K562 (cell line): ENCODE measurements at regions not wholly inside any gene's neighbourhood (a gene's known extent, or its start where the extent isn't known, plus 50 kb on each side); places are given as distances from the start of the nearest gene placed in this dataset.

Experiments used
- ATAC-seq: fragments of 200-7000 bp; cut with Tn5 transposase; 3 replicates; pipeline ENCODE4 v1.9.1; 2020; ENCODE audit warnings: moderate library complexity
- BruUV-seq: library from RNA; stranded (reverse); fragments of 400-500 nt; replicated peaks from 2 replicates; lab custom pipeline; 2021; lab: Mats Ljungman, UMichigan
- CTCF ChIA-PET: fragments of 300-600 bp; formaldehyde crosslinking; extraction: SDS; loops from one replicate; lab custom pipeline; 2021; ENCODE audit warnings: low intra/inter-chr PET ratio; lab: Yijun Ruan, JAX
- POLR2A ChIA-PET: fragments of 300-600, 350-650 bp; sonication (Branson Sonifier 250); formaldehyde crosslinking; extraction: SDS; loops from one replicate; lab custom pipeline; 2021; ENCODE audit warnings: antibody characterized with exemption, inconsistent platforms; lab: Yijun Ruan, JAX
- DNase-seq, 4 experiments: peaks; one replicate each; pipeline versions ENCODE4 v3.0.0 to v3.0.0-alpha.2; 2011 to 2018; ENCODE audit warnings: low spot score in 3 of 4, mixed read lengths in 3 of 4; ENCODE audit errors: extremely low read depth in 1 of 4
- FAIRE-seq: peaks from 2 replicates; lab custom pipeline; 2011; peaks lifted over from hg19 to GRCh38; lab: Jason Lieb, UNC
- H2AFZ ChIP-seq: 2 replicates; pipeline ENCODE4 v1.6.0; 2011; ENCODE audit warnings: low read depth, low read length, control low read depth, inconsistent platforms
- H3K27ac ChIP-seq: fragments of 200-600 bp; 3 replicates; pipeline ENCODE4 v1.8.0; 2011; ENCODE audit warnings: low read depth, mild to moderate bottlenecking, control low read depth, inconsistent platforms, low read length, moderate library complexity, mixed read lengths; ENCODE audit errors: extremely low read depth
- H3K27me3 ChIP-seq, 2 experiments: fragments of 300-600 bp in 1 of 2; 2 replicates in 1 of 2; 3 replicates in 1 of 2; pipeline versions ENCODE4 v1.6.0 to v1.8.0; 2011; ENCODE audit warnings: inconsistent platforms in 2 of 2, low read length in 2 of 2, mild to moderate bottlenecking in 1 of 2, mixed read lengths in 1 of 2, moderate library complexity in 1 of 2; ENCODE audit not compliant: control insufficient read depth in 2 of 2, insufficient read depth in 2 of 2
- H3K36me3 ChIP-seq: fragments of 300-600 bp; 3 replicates; pipeline ENCODE4 v1.8.0; 2011; ENCODE audit warnings: mild to moderate bottlenecking, low read length, inconsistent platforms; ENCODE audit not compliant: control insufficient read depth, insufficient read depth
- H3K4me1 ChIP-seq, 2 experiments: fragments of 200-600 bp in 1 of 2; replicated peaks in 1 of 2; 2 replicates in 1 of 2; 3 replicates in 1 of 2; pipeline versions ENCODE4 v1.5.1 to v1.8.0; 2011; ENCODE audit warnings: inconsistent platforms in 2 of 2, low read length in 2 of 2, mild to moderate bottlenecking in 1 of 2, mixed read lengths in 1 of 2, moderate library complexity in 1 of 2; ENCODE audit not compliant: control insufficient read depth in 2 of 2, insufficient read depth in 2 of 2
- H3K4me2 ChIP-seq: 2 replicates; pipeline ENCODE4 v1.6.1; 2011; ENCODE audit warnings: low read length, control low read depth, inconsistent platforms, mixed read lengths; ENCODE audit not compliant: insufficient read depth
- H3K4me3 ChIP-seq: fragments of 200-600 bp; sonication (generic), shearing (Covaris generic); 2 replicates; pipeline ENCODE4 v1.5.1; 2016; ENCODE audit warnings: control low read depth, inconsistent platforms
- H3K79me2 ChIP-seq: fragments of 200-600 bp; 3 replicates; pipeline ENCODE4 v1.8.0; 2011; ENCODE audit warnings: low read length, inconsistent platforms; ENCODE audit not compliant: control insufficient read depth, insufficient read depth
- H3K9ac ChIP-seq, 2 experiments: 2 replicates each; pipeline versions ENCODE4 v1.6.0 to v1.6.1; 2011; ENCODE audit warnings: low read depth in 2 of 2, low read length in 2 of 2, control low read depth in 1 of 2, inconsistent platforms in 1 of 2, mild to moderate bottlenecking in 1 of 2, mixed read lengths in 1 of 2; ENCODE audit not compliant: insufficient read depth in 1 of 2
- H3K9me1 ChIP-seq: one replicate; pipeline ENCODE4 v1.6.0; 2011; ENCODE audit warnings: inconsistent platforms, mild to moderate bottlenecking, low read length, moderate library complexity; ENCODE audit not compliant: control insufficient read depth, insufficient read depth
- H3K9me3 ChIP-seq: replicated peaks from 2 replicates; pipeline ENCODE4 v1.5.1; 2011; ENCODE audit warnings: low read depth, low read length, inconsistent platforms; ENCODE audit not compliant: control insufficient read depth, insufficient read depth
- H4K20me1 ChIP-seq: replicated peaks from 2 replicates; pipeline ENCODE4 v1.6.1; 2011; ENCODE audit warnings: low read length, inconsistent platforms, mixed read lengths; ENCODE audit not compliant: control insufficient read depth, insufficient read depth
- ATF1 ChIP-seq, 2 experiments: fragments of 450-650 bp in 1 of 2; IDR thresholded peaks; 2 replicates each; pipeline ENCODE4 v1.6.1; 2016; ENCODE audit warnings: missing compliant biosample characterization in 1 of 2, missing genetic modification characterization in 1 of 2
- DDX20 ChIP-seq: fragments of 450-650 bp; IDR thresholded peaks from 2 replicates; pipeline ENCODE4 v1.6.1; 2016; ENCODE audit warnings: missing genetic modification characterization, low read depth, mild to moderate bottlenecking, missing compliant biosample characterization, moderate library complexity
- FIP1L1 ChIP-seq: fragments of 200-400 bp; formaldehyde crosslinking; IDR thresholded peaks from 2 replicates; pipeline ENCODE4 v1.6.1; 2018; ENCODE audit warnings: mild to moderate bottlenecking, low read depth, low read length; ENCODE audit not compliant: poor library complexity, severe bottlenecking
- FOXK2 ChIP-seq, 2 experiments: fragments of 450-650 bp; IDR thresholded peaks in 1 of 2; conservative IDR thresholded peaks in 1 of 2; 2 replicates each; pipeline ENCODE4 v1.6.1; 2016; ENCODE audit warnings: low read depth in 2 of 2, mild to moderate bottlenecking in 1 of 2
- IFI16 ChIP-seq: fragments of 250-450 bp; sonication (Bioruptor Pico); IDR thresholded peaks from 2 replicates; pipeline ENCODE4 v2.1.2; 2022; ENCODE audit warnings: mild to moderate bottlenecking, inconsistent platforms
- JUN ChIP-seq, 2 experiments: sonication (generic) in 1 of 2; formaldehyde crosslinking in 1 of 2; IDR thresholded peaks; 2 replicates each; pipeline versions ENCODE4 v1.6.1 to v1.8.0; 2012 to 2022; ENCODE audit warnings: borderline replicate concordance in 2 of 2, mild to moderate bottlenecking in 2 of 2, improper control_type of control experiment in 1 of 2, low read depth in 1 of 2, low read length in 1 of 2, missing genetic modification reagents in 1 of 2
- MECOM ChIP-seq: fragments of 250-450 bp; sonication (Bioruptor Pico); IDR thresholded peaks from 2 replicates; pipeline ENCODE4 v1.8.0; 2022; ENCODE audit warnings: inconsistent platforms
- NCOR1 ChIP-seq: fragments of 450-650 bp; IDR thresholded peaks from 2 replicates; pipeline ENCODE4 v1.6.1; 2016; ENCODE audit warnings: mild to moderate bottlenecking, moderate library complexity
- NELFE ChIP-seq: IDR thresholded peaks from 2 replicates; pipeline ENCODE4 v1.6.1; 2011; ENCODE audit warnings: mild to moderate bottlenecking; ENCODE audit not compliant: insufficient read depth, insufficient read length
- NR0B1 ChIP-seq: fragments of 450-650 bp; IDR thresholded peaks from one replicate; pipeline ENCODE4 v1.6.1; 2018; ENCODE audit warnings: mild to moderate bottlenecking, moderate library complexity; ENCODE audit not compliant: partially characterized antibody
- PHF8 ChIP-seq: fragments of 200-600 bp; sonication (generic); IDR thresholded peaks from 2 replicates; pipeline ENCODE4 v1.6.1; 2012; ENCODE audit warnings: mixed run types, mild to moderate bottlenecking, inconsistent platforms, low read length, moderate library complexity, borderline replicate concordance
- SETDB1 ChIP-seq: IDR thresholded peaks from one replicate; pipeline ENCODE4 v1.6.1; 2012; ENCODE audit warnings: low read length, control low read depth, inconsistent platforms
- STAT5B ChIP-seq: fragments of 250-450 bp; sonication (Bioruptor Pico); IDR thresholded peaks from 2 replicates; pipeline ENCODE4 v1.8.0; 2021; ENCODE audit warnings: mild to moderate bottlenecking, inconsistent platforms
- ZNF354B ChIP-seq: fragments of 250-450 bp; sonication (Bioruptor Pico); IDR thresholded peaks from 2 replicates; pipeline ENCODE4 v1.4.0; 2020
- ZNF512 ChIP-seq: IDR thresholded peaks from 2 replicates; pipeline ENCODE4 v1.6.1; 2016; ENCODE audit warnings: missing genetic modification characterization, missing compliant biosample characterization
- ZNF57 ChIP-seq: fragments of 450-650 bp; formaldehyde crosslinking; IDR thresholded peaks from 2 replicates; pipeline ENCODE4 v1.4.0; 2020; ENCODE audit warnings: mild to moderate bottlenecking, moderate library complexity
- WGBS: fragments of 100-300 bp; shearing (Covaris generic); methylation state at CpG from one replicate; pipeline ENCODE4 v1.1.6; 2016; ENCODE audit warnings: low coverage, mixed read lengths; ENCODE audit not compliant: insufficient coverage; ENCODE audit errors: missing lambda C conversion rate; 5-methylcytosine and 5-hydroxymethylcytosine counted together
- in situ Hi-C: fragments of 300-500 bp; cut with MboI; formaldehyde crosslinking; loops from 4 replicates; pipeline ENCODE4 v1.15.0; 2018; ENCODE audit warnings: inconsistent platforms, mixed read lengths
- intact Hi-C: fragments of 100-400 bp; cut with micrococcal nuclease; formaldehyde crosslinking; loops from 2 replicates; pipeline ENCODE4 v1.14.2; 2022
- TF ChIP-seq, protein P1 (sequence below): fragments of 250-450 bp; sonication (Bioruptor Pico); IDR thresholded peaks from 2 replicates; pipeline ENCODE4 v1.5.0; 2021
- TF ChIP-seq, protein P2 (sequence below), 2 experiments: fragments of 450-650 bp; conservative IDR thresholded peaks; 2 replicates each; pipeline ENCODE4 v1.6.1; 2017; ENCODE audit warnings: mild to moderate bottlenecking in 2 of 2, moderate library complexity in 2 of 2

- no peaks in the 10 kb centered on the region for H3K36me3 ChIP-seq
- no peak overlapping the region for H2AFZ ChIP-seq
- no peak overlapping the region for H3K4me3 ChIP-seq
- no peaks in the 10 kb centered on the region for H4K20me1 ChIP-seq
- in situ Hi-C loops (no loop called here), intact Hi-C loops (no loop called here)
- ChIA-PET POLR2A (no interaction called here), CTCF (no interaction called here)
- no peak for FAIRE-seq
- H3K9me3 ChIP-seq = no peaks in the 10 kb centered on the region
- no peaks in the 10 kb centered on the region for H3K9me1 ChIP-seq
- no peak for ATAC-seq
- H3K4me2 ChIP-seq = no peak overlapping the region
- DNase-seq = no peak
- TF ChIP-seq DDX20 (tag) (no peak), STAT5B (CRISPR knock-in tag) (no peak), NCOR1 (no peak), PHF8 (no peak), MECOM (CRISPR knock-in tag) (no peak), IFI16 (CRISPR knock-in tag) (no peak), ATF1 (CRISPR knock-in tag; IDR thresholded peaks at IDR 0.05) (no peak), ATF1 (tag; IDR thresholded peaks at IDR 0.05) (no peak), NELFE (no peak), ZNF57 (CRISPR knock-in tag) (no peak), FIP1L1 (no peak), ZNF354B (no peak), ZNF512 (no peak), SETDB1 (no peak), JUN (IDR thresholded peaks at IDR 0.05; ENCODE audit: borderline replicate concordance, low read depth, low read length) (no peak), JUN (CRISPR knock-in tag; IDR thresholded peaks at IDR 0.05; ENCODE audit: borderline replicate concordance) (no peak), FOXK2 (conservative IDR thresholded peaks at IDR 0.05 in 1 of 2, IDR thresholded peaks at IDR 0.05 in 1 of 2; ENCODE audit: low read depth in 2 of 2) (no peak), NR0B1 (no peak)
- TF ChIP-seq, protein P1, sequence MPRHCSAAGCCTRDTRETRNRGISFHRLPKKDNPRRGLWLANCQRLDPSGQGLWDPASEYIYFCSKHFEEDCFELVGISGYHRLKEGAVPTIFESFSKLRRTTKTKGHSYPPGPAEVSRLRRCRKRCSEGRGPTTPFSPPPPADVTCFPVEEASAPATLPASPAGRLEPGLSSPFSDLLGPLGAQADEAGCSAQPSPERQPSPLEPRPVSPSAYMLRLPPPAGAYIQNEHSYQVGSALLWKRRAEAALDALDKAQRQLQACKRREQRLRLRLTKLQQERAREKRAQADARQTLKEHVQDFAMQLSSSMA (CRISPR knock-in tag) = no peak
- TF ChIP-seq, protein P2, sequence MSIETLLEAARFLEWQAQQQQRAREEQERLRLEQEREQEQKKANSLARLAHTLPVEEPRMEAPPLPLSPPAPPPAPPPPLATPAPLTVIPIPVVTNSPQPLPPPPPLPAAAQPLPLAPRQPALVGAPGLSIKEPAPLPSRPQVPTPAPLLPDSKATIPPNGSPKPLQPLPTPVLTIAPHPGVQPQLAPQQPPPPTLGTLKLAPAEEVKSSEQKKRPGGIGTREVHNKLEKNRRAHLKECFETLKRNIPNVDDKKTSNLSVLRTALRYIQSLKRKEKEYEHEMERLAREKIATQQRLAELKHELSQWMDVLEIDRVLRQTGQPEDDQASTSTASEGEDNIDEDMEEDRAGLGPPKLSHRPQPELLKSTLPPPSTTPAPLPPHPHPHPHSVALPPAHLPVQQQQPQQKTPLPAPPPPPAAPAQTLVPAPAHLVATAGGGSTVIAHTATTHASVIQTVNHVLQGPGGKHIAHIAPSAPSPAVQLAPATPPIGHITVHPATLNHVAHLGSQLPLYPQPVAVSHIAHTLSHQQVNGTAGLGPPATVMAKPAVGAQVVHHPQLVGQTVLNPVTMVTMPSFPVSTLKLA (conservative IDR thresholded peaks at IDR 0.05) = no peak
- no peak overlapping the region for H3K27ac ChIP-seq
- 0% methylated on average over 2 of the region's 2 CpGs for WGBS
- no peaks in the 10 kb centered on the region for H3K79me2 ChIP-seq
- no peaks in the 10 kb centered on the region for H3K27me3 ChIP-seq
- BruUV-seq = no TSS peak
- H3K4me1 ChIP-seq = no peaks in the 10 kb centered on the region
- no peak overlapping the region for H3K9ac ChIP-seq
Observed at GRCh38 chr18:43825768-43826167, 548.5 kb upstream of the SYT4 start.
